Lung microvascular endothelial cell (primary cell): ENCODE measurements at regions not wholly inside any gene's neighbourhood (a gene's known extent, or its start where the extent isn't known, plus 50 kb on each side); places are given as distances from the start of the nearest gene placed in this dataset.
"Not testable (repeated sequence)": the region's sequence is repeated elsewhere in the genome, so short reads cannot be mapped to it uniquely, and the experiment has no call there.

Source experiments
- DNase-seq, 2 donors: peaks; one replicate each; pipeline versions ENCODE4 v3.0.0 to v3.0.0-alpha.2; 2010; ENCODE audit warnings: low read depth in 2 of 2

- DNase-seq: no peak
Observed at GRCh38 chr6:168939796-168940195, 313.9 kb downstream of the THBS2 start.

- DNase-seq: no peak
Observed at GRCh38 chr6:168939041-168939440, 314.6 kb downstream of the THBS2 start.

DNA sequence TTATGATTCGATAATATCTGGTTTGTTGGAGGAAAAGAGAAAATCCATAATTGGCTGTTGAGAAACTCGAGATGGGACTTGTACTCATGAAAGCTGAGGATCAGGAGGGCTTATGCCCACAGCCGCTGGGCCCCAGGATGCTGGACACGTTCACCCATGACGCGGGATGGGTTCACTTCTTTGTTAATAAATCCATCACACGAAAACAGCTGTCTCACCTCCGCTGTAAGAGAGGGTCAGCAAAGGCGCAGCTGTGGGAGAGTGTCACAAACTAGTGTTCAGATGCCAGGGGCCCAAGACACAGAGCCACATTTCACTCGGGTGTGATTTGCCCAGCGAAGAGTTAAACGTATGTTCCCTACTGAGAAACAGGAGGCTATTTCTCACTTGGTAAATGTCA is 315.1 kb downstream of the THBS2 start:
- no peak for DNase-seq

DNA sequence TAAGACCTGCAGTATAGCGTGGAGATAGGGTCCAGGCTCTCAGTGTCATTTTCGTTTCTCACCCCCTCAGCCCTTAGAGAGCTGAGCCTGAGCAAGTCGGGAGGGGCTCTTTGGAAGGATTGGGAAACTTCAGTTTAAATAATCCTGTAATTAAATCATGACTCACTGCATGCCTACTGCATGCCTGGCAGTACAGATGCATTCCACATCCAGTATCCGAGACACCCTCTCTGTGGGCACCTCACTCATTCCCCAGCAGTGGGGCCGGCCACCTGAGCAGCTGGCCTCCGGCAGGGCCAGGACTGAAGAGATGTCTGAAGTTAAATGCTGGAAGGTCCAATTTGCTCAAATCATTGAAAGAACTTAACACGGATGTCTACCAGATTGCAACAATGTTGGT is 316.6 kb downstream of the THBS2 start:
- DNase-seq: no peak

GRCh38 chr6:168935628-168936010 is 318.0 kb downstream of the THBS2 start:
- DNase-seq: no peak

GRCh38 chr6:168934660-168935627 is 318.7 kb downstream of the THBS2 start:
- DNase-seq: no peak

DNA sequence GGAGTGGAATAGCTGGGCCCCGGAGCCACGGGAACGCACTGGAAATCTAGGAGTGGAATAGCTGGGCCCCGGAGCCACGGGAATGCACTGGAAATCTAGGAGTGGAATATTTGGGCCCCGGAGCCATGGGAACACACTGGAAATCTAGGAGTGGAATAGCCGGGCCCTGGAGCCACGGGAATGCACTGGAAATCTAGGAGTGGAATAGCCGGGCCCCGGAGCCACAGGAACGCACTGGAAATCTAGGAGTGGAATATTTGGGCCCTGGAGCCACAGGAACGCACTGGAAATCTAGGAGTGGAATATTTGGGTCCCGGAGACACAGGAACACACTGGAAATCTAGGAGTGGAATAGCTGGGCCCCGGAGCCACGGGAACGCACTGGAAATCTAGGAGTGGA is 321.5 kb downstream of the THBS2 start:
- not testable (repeated sequence) for DNase-seq

- not testable (repeated sequence) for DNase-seq
Observed at GRCh38 chr6:168931072-168931471, 322.6 kb downstream of the THBS2 start.

DNA sequence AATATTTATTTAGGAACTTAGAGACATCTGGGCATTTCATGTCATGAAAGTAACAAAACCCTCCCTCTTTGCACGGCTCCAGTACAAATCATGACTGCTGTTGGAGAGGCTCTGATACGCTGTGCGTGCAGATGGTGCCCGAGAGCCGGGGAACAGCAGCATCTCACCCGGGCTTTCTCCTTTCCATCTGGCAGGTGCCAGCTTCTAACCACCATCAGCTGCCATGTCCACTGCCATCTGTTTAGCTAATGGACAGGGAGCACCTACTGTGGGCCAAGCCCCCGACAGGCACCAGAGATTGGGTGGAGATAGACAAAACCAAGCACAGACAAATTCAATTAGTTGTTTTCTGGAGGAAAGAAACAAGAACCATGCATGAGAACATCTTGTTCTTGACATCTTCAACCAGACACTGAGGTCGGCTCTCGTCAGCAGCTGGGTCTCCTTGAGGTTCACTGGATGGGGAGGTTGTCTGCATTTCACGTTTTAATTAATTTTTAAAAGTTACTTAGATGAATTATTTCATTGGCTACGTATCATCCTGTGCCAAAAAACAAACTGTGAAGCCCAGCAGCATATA is 323.7 kb downstream of the THBS2 start:
- no peak for DNase-seq

- no peak for DNase-seq
Observed at GRCh38 chr6:168928012-168928411, 325.6 kb downstream of the THBS2 start.

DNA sequence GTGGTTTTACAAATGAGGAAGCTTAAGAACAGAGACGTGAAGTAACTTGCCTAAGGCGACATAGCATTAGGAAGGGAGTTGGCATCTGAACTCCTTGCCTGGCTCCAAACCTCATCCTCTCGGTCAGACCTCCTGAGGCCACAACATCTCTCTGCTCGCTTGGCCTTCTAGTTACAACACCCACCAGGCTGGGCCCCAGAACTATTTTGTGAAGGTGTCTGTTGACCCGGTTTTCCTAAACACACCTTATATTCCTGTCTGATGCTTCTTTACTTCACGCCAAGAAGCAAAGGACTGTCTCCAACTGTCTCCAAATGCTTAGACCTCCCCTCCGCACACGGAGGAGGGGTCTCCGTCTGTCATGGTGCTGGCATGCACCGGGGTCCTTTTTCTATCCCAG is 326.6 kb downstream of the THBS2 start:
- DNase-seq: no peak

DNA sequence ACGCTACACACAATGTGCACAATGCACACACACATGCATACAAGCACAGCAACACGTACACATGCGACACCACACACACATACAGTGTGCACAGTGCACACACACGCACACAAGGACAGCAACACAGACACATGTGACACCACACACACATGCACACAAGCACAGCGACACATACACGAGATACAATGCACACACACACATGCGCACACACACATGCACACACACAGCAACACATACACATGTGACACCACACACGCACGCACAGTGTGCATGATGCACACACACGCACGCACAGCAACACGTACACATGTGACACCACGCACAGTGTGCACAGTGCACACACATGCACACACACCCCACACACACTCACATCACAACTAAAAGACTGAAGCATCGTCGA is 327.3 kb downstream of the THBS2 start:
- DNase-seq: no peak

GRCh38 chr6:168925671-168926070 is 328.0 kb downstream of the THBS2 start:
- DNase-seq: no peak

GRCh38 chr6:168923171-168923570 is 330.5 kb downstream of the THBS2 start:
- no peak for DNase-seq

DNA sequence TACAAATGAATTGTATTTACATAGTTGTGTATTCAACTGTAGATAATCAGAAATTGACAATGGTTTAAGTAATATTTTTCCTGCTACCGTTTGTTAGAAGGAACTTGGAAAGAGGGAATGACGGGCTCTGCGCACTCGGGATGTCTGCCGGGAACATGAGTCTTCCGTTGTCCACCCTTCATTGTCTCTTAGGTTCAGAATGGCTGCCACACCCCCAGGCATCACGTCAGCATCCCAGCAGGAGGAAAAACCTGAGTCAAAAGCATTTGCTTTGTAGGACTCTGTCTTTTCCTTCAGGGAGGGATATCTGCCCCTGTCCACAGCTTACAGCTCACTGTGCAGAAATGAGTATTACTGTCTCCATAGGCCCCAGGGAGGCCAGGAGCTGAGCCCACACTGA is 331.2 kb downstream of the THBS2 start:
- DNase-seq: no peak

DNA sequence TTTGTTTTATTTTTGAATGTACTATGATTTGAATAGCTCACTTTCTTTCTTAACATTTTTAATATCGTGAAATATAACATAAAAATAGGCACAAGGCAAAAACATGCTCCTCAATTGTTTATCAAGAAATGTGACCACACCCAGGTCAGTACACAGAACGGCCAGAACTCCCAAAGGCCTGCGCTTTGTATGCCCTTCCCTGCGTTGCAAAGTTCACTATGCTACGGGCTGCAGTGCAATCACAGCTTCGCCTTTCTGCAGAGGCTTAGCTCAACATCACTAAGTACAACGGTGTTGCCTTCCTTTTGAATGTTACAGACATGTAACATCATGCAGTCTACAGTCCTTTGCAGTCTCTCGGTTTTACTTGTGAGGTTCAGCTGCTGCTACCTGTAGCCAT is 333.4 kb downstream of the THBS2 start:
- DNase-seq: no peak

- no peak for DNase-seq
Observed at GRCh38 chr6:168919470-168920179, 334.0 kb downstream of the THBS2 start.

GRCh38 chr6:168916576-168917211 is 337.0 kb downstream of the THBS2 start:
- DNase-seq: no peak

DNA sequence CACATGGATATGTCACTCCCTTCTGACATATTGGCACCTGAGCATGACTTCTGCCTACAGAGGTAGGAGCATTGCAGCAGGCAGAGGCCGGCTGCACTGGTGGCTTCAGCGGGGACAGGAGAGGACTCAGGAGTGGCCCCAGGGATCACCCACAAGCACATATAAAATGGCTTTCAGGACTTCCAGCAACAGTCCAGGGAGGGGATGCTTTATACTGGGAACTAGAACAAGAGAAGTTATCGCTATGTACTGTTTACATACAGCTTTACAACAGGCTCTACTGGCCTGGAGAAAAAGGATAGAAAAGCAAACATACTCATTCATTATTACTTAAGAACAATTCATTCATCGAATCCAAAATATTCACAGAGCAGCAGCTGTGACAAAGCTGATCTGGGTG is 337.8 kb downstream of the THBS2 start:
- DNase-seq: no peak

- DNase-seq: no peak
Observed at GRCh38 chr6:168915242-168915641, 338.4 kb downstream of the THBS2 start.

- no peak for DNase-seq
Observed at GRCh38 chr6:168913866-168914469, 339.7 kb downstream of the THBS2 start.
